GM20000 (cell line): ENCODE measurements at regions not wholly inside any gene's neighbourhood (a gene's known extent, or its start where the extent isn't known, plus 50 kb on each side); places are given as distances from the start of the nearest gene placed in this dataset.

Experiments
- DNase-seq: peaks from one replicate; pipeline ENCODE4 v3.0.0; 2012; ENCODE audit warnings: low spot score
- TF ChIP-seq, protein P1 (sequence below): IDR thresholded peaks from 2 replicates; pipeline ENCODE4 v1.5.1; 2012; ENCODE audit warnings: mild to moderate bottlenecking, control low read depth; ENCODE audit errors: extremely low read depth, missing control alignments

GRCh38 chr4:184896868-184897715 lies 71.3 kb upstream of the ACSL1 start:
- peak; percentile 69 for DNase-seq
- TF ChIP-seq, protein P1, sequence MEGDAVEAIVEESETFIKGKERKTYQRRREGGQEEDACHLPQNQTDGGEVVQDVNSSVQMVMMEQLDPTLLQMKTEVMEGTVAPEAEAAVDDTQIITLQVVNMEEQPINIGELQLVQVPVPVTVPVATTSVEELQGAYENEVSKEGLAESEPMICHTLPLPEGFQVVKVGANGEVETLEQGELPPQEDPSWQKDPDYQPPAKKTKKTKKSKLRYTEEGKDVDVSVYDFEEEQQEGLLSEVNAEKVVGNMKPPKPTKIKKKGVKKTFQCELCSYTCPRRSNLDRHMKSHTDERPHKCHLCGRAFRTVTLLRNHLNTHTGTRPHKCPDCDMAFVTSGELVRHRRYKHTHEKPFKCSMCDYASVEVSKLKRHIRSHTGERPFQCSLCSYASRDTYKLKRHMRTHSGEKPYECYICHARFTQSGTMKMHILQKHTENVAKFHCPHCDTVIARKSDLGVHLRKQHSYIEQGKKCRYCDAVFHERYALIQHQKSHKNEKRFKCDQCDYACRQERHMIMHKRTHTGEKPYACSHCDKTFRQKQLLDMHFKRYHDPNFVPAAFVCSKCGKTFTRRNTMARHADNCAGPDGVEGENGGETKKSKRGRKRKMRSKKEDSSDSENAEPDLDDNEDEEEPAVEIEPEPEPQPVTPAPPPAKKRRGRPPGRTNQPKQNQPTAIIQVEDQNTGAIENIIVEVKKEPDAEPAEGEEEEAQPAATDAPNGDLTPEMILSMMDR: no peak

DNA sequence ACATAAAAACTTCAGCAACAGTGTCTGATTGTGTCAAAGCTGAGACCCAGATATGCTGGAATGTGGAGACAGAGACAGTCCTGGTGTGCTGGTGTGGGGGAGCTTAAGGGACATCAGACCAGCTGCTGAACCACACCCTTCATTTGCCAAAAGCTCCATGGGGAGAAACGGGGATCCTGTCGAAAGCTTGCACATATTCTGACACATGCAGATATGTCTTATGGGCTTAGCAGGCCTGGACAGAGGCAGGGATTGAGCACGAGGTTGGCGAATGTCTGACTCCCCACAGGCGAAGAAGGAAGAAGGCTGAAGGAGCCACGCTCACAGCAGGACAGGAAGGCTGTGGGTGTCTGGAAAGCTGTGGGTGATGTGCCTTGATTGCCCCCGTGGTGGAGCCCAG lies 72.1 kb upstream of the ACSL1 start:
- TF ChIP-seq, protein P1: no peak
- DNase-seq: no peak

GRCh38 chr4:184898793-184899192 lies 73.0 kb upstream of the ACSL1 start:
- TF ChIP-seq, protein P1: no peak
- no peak for DNase-seq

DNA sequence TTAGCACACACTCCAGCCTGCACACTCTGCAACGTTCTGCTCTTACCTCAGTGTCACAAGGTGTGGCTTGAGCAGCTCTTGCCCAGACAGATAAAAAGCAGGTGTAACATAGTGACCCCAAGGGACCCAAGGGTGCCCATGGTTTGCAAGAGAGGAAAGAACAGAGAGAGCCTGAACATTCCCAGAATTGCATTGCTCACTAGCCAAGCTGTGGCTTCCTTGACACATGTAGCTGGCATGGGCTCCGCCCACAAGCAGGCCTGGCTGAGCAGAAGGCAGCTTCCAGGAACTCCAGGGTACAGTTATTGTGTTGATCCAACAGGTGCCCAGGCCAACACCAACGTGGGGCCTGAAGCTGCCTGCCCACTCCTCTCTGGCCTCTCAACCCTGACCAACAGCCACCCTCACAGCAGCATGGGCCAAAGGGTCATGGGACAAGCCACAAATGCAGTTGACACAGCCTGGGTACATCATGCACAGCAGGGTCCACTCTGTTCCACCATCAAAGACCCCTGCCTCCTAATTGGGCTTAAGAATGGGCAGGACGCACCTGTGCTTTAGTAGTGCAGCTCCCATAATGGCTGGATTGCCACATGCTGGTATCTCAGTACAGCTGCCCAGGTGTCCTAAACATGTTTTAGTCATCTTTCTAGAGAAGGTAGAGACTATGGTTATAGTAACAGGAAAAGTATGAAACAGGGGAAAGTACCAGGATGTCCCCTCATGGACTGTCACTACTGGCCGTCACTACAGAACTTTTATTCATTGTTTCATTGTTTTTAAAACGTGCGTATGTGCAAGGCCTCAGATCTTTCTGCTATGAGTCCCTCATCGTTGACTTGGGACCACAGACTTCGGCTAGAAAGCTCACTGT lies 73.7 kb upstream of the ACSL1 start:
- no peak for DNase-seq

GRCh38 chr4:184900184-184900583 lies 74.4 kb upstream of the ACSL1 start:
- TF ChIP-seq, protein P1: no peak
- DNase-seq: no peak

More for the DNA sequence above, 73.7 kb upstream of the ACSL1 start:
- TF ChIP-seq, protein P1: no peak

DNA sequence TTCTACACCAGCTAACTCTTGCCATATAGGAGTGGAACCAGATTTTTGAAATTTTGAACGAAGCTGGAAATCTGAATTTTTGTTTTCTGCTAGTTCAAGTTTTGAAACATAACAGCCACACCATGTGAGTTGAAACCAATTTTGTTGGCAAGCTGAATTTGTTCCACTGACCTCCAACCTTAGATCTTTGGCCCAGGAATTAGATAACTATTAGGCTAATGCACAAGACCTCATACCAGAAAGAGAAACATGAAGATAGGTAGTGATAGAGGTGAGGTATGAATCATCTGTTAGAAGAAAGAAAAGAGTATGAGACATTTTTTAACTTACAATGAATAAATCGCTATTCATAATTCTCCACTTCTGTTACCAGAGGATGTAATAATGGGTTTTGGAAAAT lies 76.8 kb upstream of the ACSL1 start:
- TF ChIP-seq, protein P1: no peak
- no peak for DNase-seq
